Activated B cell treated with CpG ODN at 0.5 μM for 24 hours (primary cell): ENCODE measurements at regions not wholly inside any gene's neighbourhood (a gene's known extent, or its start where the extent isn't known, plus 50 kb on each side); places are given as distances from the start of the nearest gene placed in this dataset.

Experiments
- ATAC-seq: fragments of 200-7000 bp; cut with Tn5 transposase; one replicate; pipeline ENCODE4 v1.10.0; 2021; ENCODE audit warnings: low read depth, mild to moderate bottlenecking, moderate library complexity
- CTCF ChIA-PET: fragments of 350-600 bp; sonication (Branson Sonifier 250); formaldehyde crosslinking; loops from one replicate; lab custom pipeline; 2021; ENCODE audit warnings: antibody characterized with exemption; lab: Charles Lee
- POLR2A ChIA-PET: fragments of 350-600 bp; sonication (Branson Sonifier 250); formaldehyde crosslinking; loops from one replicate; lab custom pipeline; 2021; ENCODE audit warnings: antibody characterized with exemption; lab: Charles Lee
- DNase-seq: peaks from one replicate; pipeline ENCODE4 v3.0.0; 2022
- H3K27ac Mint-ChIP-seq: one replicate; pipeline ENCODE4 v1.8.0; 2020; ENCODE audit warnings: mixed read lengths
- H3K27me3 Mint-ChIP-seq: one replicate; pipeline ENCODE4 v1.8.0; 2021; ENCODE audit warnings: mixed read lengths
- H3K36me3 Mint-ChIP-seq: one replicate; pipeline ENCODE4 v1.8.0; 2021; ENCODE audit warnings: low read depth, mixed read lengths
- H3K4me1 Mint-ChIP-seq: one replicate; pipeline ENCODE4 v1.8.0; 2021; ENCODE audit warnings: mixed read lengths
- H3K4me3 Mint-ChIP-seq: one replicate; pipeline ENCODE4 v1.8.0; 2020; ENCODE audit warnings: mild to moderate bottlenecking, mixed read lengths
- H3K9me3 Mint-ChIP-seq: one replicate; pipeline ENCODE4 v1.8.0; 2020; ENCODE audit warnings: mixed read lengths
- CTCF ChIP-seq: fragments of 200-600 bp; IDR thresholded peaks from one replicate; pipeline ENCODE4 v1.8.0; 2022; ENCODE audit warnings: antibody characterized with exemption, mild to moderate bottlenecking
- intact Hi-C: fragments of 100-400 bp; cut with micrococcal nuclease; formaldehyde crosslinking; loops from one replicate; pipeline ENCODE4 v1.15.1; 2024

GRCh38 chr15:25177955-25178801, 223.4 kb downstream of the SNRPN start:
- H3K36me3 Mint-ChIP-seq, result no peaks in the 10 kb centered on the region
- DNase-seq (peak; percentile 3), ATAC-seq (no peak)
- CTCF ChIA-PET, result no interaction called here
- no peak for TF ChIP-seq CTCF
- peaks cover 17% of the 10 kb centered on the region for H3K9me3 Mint-ChIP-seq
- H3K27ac Mint-ChIP-seq, result no peak overlapping the region
- H3K27me3 Mint-ChIP-seq, result no peaks in the 10 kb centered on the region
- intact Hi-C loops, result no loop called here
- no peak overlapping the region for H3K4me3 Mint-ChIP-seq
- POLR2A ChIA-PET, result no interaction called here
- no peaks in the 10 kb centered on the region for H3K4me1 Mint-ChIP-seq

GRCh38 chr15:25178835-25179672, 224.3 kb downstream of the SNRPN start:
- ATAC-seq (no peak), DNase-seq (peak; percentile 2)
- no peaks in the 10 kb centered on the region for H3K36me3 Mint-ChIP-seq
- no peak overlapping the region for H3K4me3 Mint-ChIP-seq
- ChIA-PET CTCF (no interaction called here), POLR2A (no interaction called here)
- intact Hi-C loops, result no loop called here
- no peak overlapping the region for H3K27ac Mint-ChIP-seq
- H3K27me3 Mint-ChIP-seq, result no peaks in the 10 kb centered on the region
- no peaks in the 10 kb centered on the region for H3K4me1 Mint-ChIP-seq
- H3K9me3 Mint-ChIP-seq, result peaks cover 13% of the 10 kb centered on the region
- no peak for TF ChIP-seq CTCF

DNA sequence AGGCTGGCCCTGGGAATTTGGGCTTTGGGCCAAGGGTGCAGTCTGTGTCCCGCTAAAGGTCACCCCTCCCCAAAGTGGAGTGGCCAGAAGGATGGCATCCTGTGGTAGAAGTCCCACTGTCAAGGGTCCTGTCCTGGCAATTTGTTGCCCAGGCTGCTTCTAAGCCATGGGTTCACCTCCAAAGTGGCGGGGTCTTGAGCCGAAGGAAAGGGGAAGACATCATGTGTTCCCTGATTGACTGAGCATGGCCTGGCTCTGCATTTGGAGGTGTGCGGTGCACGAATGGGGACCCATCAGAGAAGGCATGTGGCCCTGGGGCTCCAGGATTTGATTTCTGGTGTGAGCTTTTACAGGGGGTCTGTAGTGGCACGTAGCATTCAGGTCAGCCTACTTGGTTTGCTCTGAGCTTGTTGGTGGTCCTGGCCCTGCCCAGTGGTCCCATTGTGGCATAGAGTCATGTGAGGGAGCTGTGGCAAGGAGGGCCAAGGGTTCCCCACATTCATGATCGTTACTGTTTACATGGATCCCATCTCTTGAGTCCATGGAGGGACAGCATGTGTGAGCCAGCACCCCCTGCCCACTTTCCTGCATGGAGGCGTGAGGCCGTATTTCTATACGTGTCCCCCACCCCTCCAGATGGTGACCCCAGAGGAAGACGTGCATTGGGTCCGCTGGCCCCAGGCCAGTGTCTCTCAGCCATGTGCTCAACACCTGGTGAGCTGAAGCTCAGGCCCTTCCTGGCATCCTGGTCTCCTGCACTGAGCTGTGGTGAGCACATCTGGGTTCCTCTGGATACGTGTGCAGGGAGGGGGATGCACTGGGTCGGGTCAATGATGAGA, 225.1 kb downstream of the SNRPN start:
- ChIA-PET POLR2A (no interaction called here), CTCF (no interaction called here)
- Mint-ChIP-seq H3K4me3 (no peak overlapping the region), H3K9me3 (peaks cover 7% of the 10 kb centered on the region), H3K36me3 (no peaks in the 10 kb centered on the region), H3K4me1 (no peaks in the 10 kb centered on the region), H3K27me3 (no peaks in the 10 kb centered on the region), H3K27ac (no peak overlapping the region)
- TF ChIP-seq CTCF, result no peak
- intact Hi-C loops, result no loop called here
- DNase-seq, result peak; percentile 7
- ATAC-seq, result no peak

DNA sequence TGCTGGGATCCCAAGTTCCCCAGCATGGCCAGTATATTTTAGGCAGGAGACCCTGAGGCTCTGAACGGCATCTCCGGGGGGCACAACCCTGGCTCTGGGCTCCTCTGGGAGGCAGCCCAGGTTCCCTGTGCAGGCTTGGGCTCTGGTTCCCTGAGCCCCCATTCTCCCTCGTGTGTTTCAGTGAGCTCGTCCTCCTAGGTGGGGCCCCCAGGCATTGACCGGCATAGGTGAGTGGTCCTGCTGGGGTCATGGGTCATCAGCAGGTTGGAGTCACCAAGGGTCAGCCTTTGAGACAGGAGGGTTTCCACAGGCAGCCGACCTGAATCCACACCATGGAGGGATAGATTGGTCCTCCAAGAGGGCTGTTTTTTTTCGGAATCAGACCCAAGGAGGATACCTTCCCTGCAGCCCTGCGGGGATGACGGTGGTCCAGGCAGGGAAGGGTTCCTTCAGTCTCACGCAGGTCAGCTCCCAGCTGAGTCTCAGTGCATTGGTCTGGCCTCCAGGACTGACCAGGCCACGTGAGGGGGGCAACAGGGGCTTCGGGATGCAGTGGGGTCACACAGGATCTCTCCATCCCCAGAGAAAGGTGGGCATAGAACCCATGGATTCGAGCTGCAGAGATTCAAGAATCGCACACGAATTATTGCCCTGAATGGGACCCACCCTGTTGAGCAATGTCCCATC, 226.0 kb downstream of the SNRPN start:
- Mint-ChIP-seq H3K4me3 (no peak overlapping the region), H3K27ac (no peak overlapping the region), H3K27me3 (no peaks in the 10 kb centered on the region), H3K36me3 (no peaks in the 10 kb centered on the region), H3K4me1 (no peaks in the 10 kb centered on the region), H3K9me3 (peaks cover 10% of the 10 kb centered on the region)
- POLR2A ChIA-PET, result no interaction called here
- DNase-seq (no peak), ATAC-seq (no peak)
- TF ChIP-seq CTCF, result no peak
- CTCF ChIA-PET, result no interaction called here
- intact Hi-C loops, result no loop called here
